SK-N-SH (cell line): ENCODE measurements at regions not wholly inside any gene's neighbourhood (a gene's known extent, or its start where the extent isn't known, plus 50 kb on each side); places are given as distances from the start of the nearest gene placed in this dataset.

Experiments
- CTCF ChIA-PET: fragments of 300-600, 350-600 bp; formaldehyde crosslinking; extraction: SDS; loops from one replicate; lab custom pipeline; 2021; lab: Yijun Ruan, JAX
- POLR2A ChIA-PET: fragments of 350-600 bp; sonication (Branson Sonifier 250); formaldehyde crosslinking; extraction: SDS; loops from one replicate; lab custom pipeline; 2020; ENCODE audit warnings: antibody characterized with exemption, inconsistent platforms; lab: Yijun Ruan, JAX
- DNase-seq: peaks from one replicate; pipeline ENCODE4 v3.0.0; 2012
- H2AFZ ChIP-seq: fragments of 200-600 bp; sonication (generic); 2 replicates; pipeline ENCODE4 v1.8.1; 2016; ENCODE audit warnings: antibody characterized with exemption, mild to moderate bottlenecking, low read depth
- H3F3A ChIP-seq: fragments of 200-600 bp; sonication (generic); replicated peaks from 2 replicates; pipeline ENCODE3; 2016; ENCODE audit warnings: antibody characterized with exemption, mild to moderate bottlenecking; ENCODE audit not compliant: insufficient read depth
- H3K27ac ChIP-seq, 2 experiments: fragments of 200-500 bp in 1 of 2; fragments of 200-600 bp in 1 of 2; sonication (Bioruptor generic) in 1 of 2; sonication (generic), shearing (Covaris generic) in 1 of 2; 2 replicates each; pipeline versions ENCODE4 v1.5.1 to v1.6.1; 2014 to 2016; ENCODE audit warnings: low read depth in 2 of 2, inconsistent platforms in 1 of 2, low read length in 1 of 2, mild to moderate bottlenecking in 1 of 2, mixed read lengths in 1 of 2
- H3K27me3 ChIP-seq: fragments of 200-600 bp; sonication (generic), shearing (Covaris generic); 2 replicates; pipeline ENCODE4 v1.6.1; 2016; ENCODE audit warnings: mixed run types; ENCODE audit not compliant: insufficient read depth
- H3K36me3 ChIP-seq, 2 experiments: fragments of 200-500 bp in 1 of 2; fragments of 200-600 bp in 1 of 2; sonication (Bioruptor generic) in 1 of 2; sonication (generic) in 1 of 2; replicated peaks in 1 of 2; 2 replicates each; pipeline versions ENCODE3 to v1.5.1; 2014 to 2016; ENCODE audit warnings: low read length in 1 of 2, mild to moderate bottlenecking in 1 of 2; ENCODE audit not compliant: insufficient read depth in 2 of 2, control insufficient read depth in 1 of 2
- H3K4me1 ChIP-seq, 2 experiments: fragments of 200-500 bp in 1 of 2; fragments of 200-600 bp in 1 of 2; sonication (Bioruptor generic) in 1 of 2; sonication (generic), shearing (Covaris generic) in 1 of 2; 2 replicates each; pipeline versions ENCODE4 v1.5.1 to v1.6.1; 2014 to 2016; ENCODE audit warnings: low read depth in 1 of 2, low read length in 1 of 2, mixed run types in 1 of 2; ENCODE audit not compliant: insufficient read depth in 2 of 2, control insufficient read depth in 1 of 2
- H3K4me2 ChIP-seq: fragments of 200-600 bp; sonication (generic), shearing (Covaris generic); 2 replicates; pipeline ENCODE4 v1.6.1; 2017; ENCODE audit warnings: mixed run types
- H3K4me3 ChIP-seq, 2 experiments: fragments of 200-500 bp in 1 of 2; fragments of 200-600 bp in 1 of 2; sonication (Bioruptor generic) in 1 of 2; sonication (generic), shearing (Covaris generic) in 1 of 2; 2 replicates each; pipeline versions ENCODE4 v1.5.1 to v1.8.1; 2014 to 2016; ENCODE audit warnings: low read depth in 2 of 2, inconsistent platforms in 1 of 2, low read length in 1 of 2, mild to moderate bottlenecking in 1 of 2, mixed read lengths in 1 of 2, moderate library complexity in 1 of 2
- H3K79me2 ChIP-seq: fragments of 200-600 bp; sonication (generic); 2 replicates; pipeline ENCODE4 v1.8.1; 2017; ENCODE audit warnings: mild to moderate bottlenecking; ENCODE audit not compliant: insufficient read depth
- H3K9ac ChIP-seq: fragments of 200-600 bp; sonication (generic); 2 replicates; pipeline ENCODE4 v1.6.1; 2017; ENCODE audit warnings: mixed run types
- H3K9me2 ChIP-seq: fragments of 200-600 bp; sonication (generic); 2 replicates; pipeline ENCODE4 v1.6.1; 2017; ENCODE audit warnings: mixed run types
- H3K9me3 ChIP-seq: fragments of 200-600 bp; sonication (generic); 2 replicates; pipeline ENCODE4 v1.6.1; 2017; ENCODE audit warnings: mixed run types, mild to moderate bottlenecking, moderate library complexity
- H4K20me1 ChIP-seq: fragments of 200-600 bp; sonication (generic); 2 replicates; pipeline ENCODE4 v1.6.1; 2017; ENCODE audit warnings: mild to moderate bottlenecking, mixed run types; ENCODE audit not compliant: insufficient read depth
- CTCF ChIP-seq: fragments of 200-600 bp; sonication (generic); IDR thresholded peaks from 2 replicates; pipeline ENCODE4 v1.6.1; 2017; ENCODE audit warnings: antibody characterized with exemption, mild to moderate bottlenecking, moderate library complexity
- IRF3 ChIP-seq: fragments of 150-350 bp; IDR thresholded peaks from 2 replicates; pipeline ENCODE4 v1.6.1; 2016; ENCODE audit warnings: mild to moderate bottlenecking, low read depth, low read length
- MXI1 ChIP-seq: IDR thresholded peaks from 2 replicates; pipeline ENCODE4 v1.6.1; 2012; ENCODE audit warnings: mild to moderate bottlenecking, low read depth, low read length, improper control_type of control experiment
- NFIC ChIP-seq: IDR thresholded peaks from 2 replicates; pipeline ENCODE4 v1.4.0; 2012; ENCODE audit warnings: borderline replicate concordance
- PBX3 ChIP-seq: IDR thresholded peaks from 2 replicates; pipeline ENCODE4; 2012
- RCOR1 ChIP-seq: fragments of 150-350 bp; IDR thresholded peaks from 2 replicates; pipeline ENCODE4 v1.6.1; 2017; ENCODE audit warnings: antibody characterized with exemption, low read length
- REST ChIP-seq: IDR thresholded peaks from 2 replicates; pipeline ENCODE4 v1.6.1; 2012; ENCODE audit warnings: mild to moderate bottlenecking, low read depth, low read length, moderate library complexity
- RXRA ChIP-seq: IDR thresholded peaks from 2 replicates; pipeline ENCODE4 v1.4.0; 2012; ENCODE audit warnings: low read depth, mild to moderate bottlenecking, borderline replicate concordance
- SIN3A ChIP-seq: IDR thresholded peaks from 2 replicates; pipeline ENCODE4 v1.6.1; 2012; ENCODE audit warnings: low read depth, mild to moderate bottlenecking, low read length, moderate library complexity, borderline replicate concordance
- SMC3 ChIP-seq: IDR thresholded peaks from 2 replicates; pipeline ENCODE4 v1.6.1; 2012; ENCODE audit warnings: low read depth, low read length, improper control_type of control experiment
- TCF12 ChIP-seq: IDR thresholded peaks from 2 replicates; pipeline ENCODE4 v1.4.0; 2012
- YY1 ChIP-seq: IDR thresholded peaks from 2 replicates; pipeline ENCODE4 v1.4.0; 2012; ENCODE audit warnings: low read depth, mild to moderate bottlenecking
- WGBS: methylation state at CpG from one replicate; pipeline ENCODE4 v1.1.6; 2017; ENCODE audit warnings: low lambda C conversion rate; 5-methylcytosine and 5-hydroxymethylcytosine counted together

- ChIA-PET CTCF (no interaction called here), POLR2A (no interaction called here)
- Histone ChIP-seq H3K27ac (no peak overlapping the region), H3K9me2 (no peaks in the 10 kb centered on the region), H3K79me2 (no peaks in the 10 kb centered on the region), H3F3A (no peaks in the 10 kb centered on the region), H3K4me3 (no peak overlapping the region), H2AFZ (no peak overlapping the region), H3K9me3 (no peaks in the 10 kb centered on the region), H3K9ac (no peak overlapping the region), H4K20me1 (no peaks in the 10 kb centered on the region), H3K4me1 (no peaks in the 10 kb centered on the region), H3K4me2 (no peak overlapping the region), H3K27me3 (no peaks in the 10 kb centered on the region), H3K36me3 (no peaks in the 10 kb centered on the region)
- TF ChIP-seq SIN3A (no peak), RCOR1 (no peak), RXRA (no peak), TCF12 (no peak)
- 33% methylated on average over 20 of the region's 20 CpGs for WGBS
- DNase-seq: no peak
Observed at GRCh38 chr10:130714742-130715467, 578.7 kb downstream of the GLRX3 start.

GRCh38 chr10:130715686-130716670 is 579.8 kb downstream of the GLRX3 start:
- no peak overlapping the region for H3K4me2 ChIP-seq
- ChIA-PET POLR2A (no interaction called here), CTCF (interaction anchor here (1.3 kb wide), 1 partner anchor 30 kb away, joined by 3 read pairs; no protein-coding TSS in a partner anchor)
- DNase-seq: no peak
- H3K4me1 ChIP-seq: no peaks in the 10 kb centered on the region
- no peaks in the 10 kb centered on the region for H3K79me2 ChIP-seq
- H3K9me3 ChIP-seq: no peaks in the 10 kb centered on the region
- WGBS: 40% methylated on average over 9 of the region's 12 CpGs
- H3K9ac ChIP-seq: no peak overlapping the region
- no peaks in the 10 kb centered on the region for H3K27me3 ChIP-seq
- no peaks in the 10 kb centered on the region for H3K9me2 ChIP-seq
- TF ChIP-seq YY1 (no peak), RCOR1 (no peak), SMC3 (no peak), NFIC (no peak), MXI1 (no peak), IRF3 (no peak), REST (no peak), CTCF (no peak), PBX3 (no peak)
- H4K20me1 ChIP-seq: no peaks in the 10 kb centered on the region
- no peak overlapping the region for H3K4me3 ChIP-seq
- no peak overlapping the region for H2AFZ ChIP-seq
- no peak overlapping the region for H3K27ac ChIP-seq
- H3F3A ChIP-seq: no peaks in the 10 kb centered on the region
- H3K36me3 ChIP-seq: no peaks in the 10 kb centered on the region
